ENCODE measurements at regions not wholly inside any gene's neighbourhood (a gene's known extent, or its start where the extent isn't known, plus 50 kb on each side); places are given as distances from the start of the nearest gene placed in this dataset.

GRCh38 chr22:47376901-47377505 is 614.6 kb downstream of the TBC1D22A start:
- TF ChIP-seq FOS (IDR thresholded peaks at IDR 0.05; ENCODE audit: low read depth, low read length) (no peak), SMC3 (IDR thresholded peaks at IDR 0.05; ENCODE audit: low read depth, low read length) (no peak), POLR2A (IDR thresholded peaks at IDR 0.05; ENCODE audit: low read depth, low read length) (no peak), MAFK (IDR thresholded peaks at IDR 0.05; ENCODE audit: low read depth, low read length) (no peak), RFX5 (IDR thresholded peaks at IDR 0.05; ENCODE audit: low read depth, low read length) (no peak), NFE2L2 (IDR thresholded peaks at IDR 0.05; ENCODE audit: low read depth, low read length) (no peak), ELK1 (IDR thresholded peaks at IDR 0.05; ENCODE audit: borderline replicate concordance, low read depth, low read length) (no peak), MXI1 (IDR thresholded peaks at IDR 0.05; ENCODE audit: borderline replicate concordance, low read depth, low read length) (no peak), RCOR1 (IDR thresholded peaks at IDR 0.05; ENCODE audit: insufficient replicate concordance, low read length) (no peak), CEBPB (IDR thresholded peaks at IDR 0.05; ENCODE audit: low read depth, low read length) (no peak), RAD21 (IDR thresholded peaks at IDR 0.05; ENCODE audit: low read length) (no peak)
- TF ChIP-seq, protein P1, sequence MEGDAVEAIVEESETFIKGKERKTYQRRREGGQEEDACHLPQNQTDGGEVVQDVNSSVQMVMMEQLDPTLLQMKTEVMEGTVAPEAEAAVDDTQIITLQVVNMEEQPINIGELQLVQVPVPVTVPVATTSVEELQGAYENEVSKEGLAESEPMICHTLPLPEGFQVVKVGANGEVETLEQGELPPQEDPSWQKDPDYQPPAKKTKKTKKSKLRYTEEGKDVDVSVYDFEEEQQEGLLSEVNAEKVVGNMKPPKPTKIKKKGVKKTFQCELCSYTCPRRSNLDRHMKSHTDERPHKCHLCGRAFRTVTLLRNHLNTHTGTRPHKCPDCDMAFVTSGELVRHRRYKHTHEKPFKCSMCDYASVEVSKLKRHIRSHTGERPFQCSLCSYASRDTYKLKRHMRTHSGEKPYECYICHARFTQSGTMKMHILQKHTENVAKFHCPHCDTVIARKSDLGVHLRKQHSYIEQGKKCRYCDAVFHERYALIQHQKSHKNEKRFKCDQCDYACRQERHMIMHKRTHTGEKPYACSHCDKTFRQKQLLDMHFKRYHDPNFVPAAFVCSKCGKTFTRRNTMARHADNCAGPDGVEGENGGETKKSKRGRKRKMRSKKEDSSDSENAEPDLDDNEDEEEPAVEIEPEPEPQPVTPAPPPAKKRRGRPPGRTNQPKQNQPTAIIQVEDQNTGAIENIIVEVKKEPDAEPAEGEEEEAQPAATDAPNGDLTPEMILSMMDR (conservative IDR thresholded peaks at IDR 0.05; ENCODE audit: low read depth, low read length), result no peak

Measured in IMR-90 (cell line).